Breast epithelium (tissue), 4 donors: ENCODE measurements at regions not wholly inside any gene's neighbourhood (a gene's known extent, or its start where the extent isn't known, plus 50 kb on each side); places are given as distances from the start of the nearest gene placed in this dataset.

Experiments
- DNase-seq, 2 donors: peaks; one replicate each; pipeline ENCODE4 v3.0.0-alpha.2; 2019; ENCODE audit warnings: low spot score in 2 of 2
- H3K27ac ChIP-seq, 2 donors: fragments of 200-600 bp; sonication (generic) in 1 of 2; one replicate each; pipeline ENCODE4 v1.5.1; 2016 to 2019; ENCODE audit warnings: mild to moderate bottlenecking in 1 of 2
- H3K27me3 ChIP-seq, 2 donors: fragments of 200-600 bp; sonication (generic) in 1 of 2; one replicate each; pipeline versions ENCODE4 v1.5.1 to v1.6.0; 2017 to 2019; ENCODE audit warnings: control low read depth in 1 of 2, mild to moderate bottlenecking in 1 of 2
- H3K36me3 ChIP-seq: fragments of 200-600 bp; one replicate; pipeline ENCODE4 v1.5.1; 2019
- H3K4me1 ChIP-seq, 2 donors: fragments of 200-600 bp; sonication (generic); one replicate each; pipeline ENCODE4 v1.5.1; 2016 to 2019; ENCODE audit warnings: control low read depth in 1 of 2
- H3K4me3 ChIP-seq, 3 donors: fragments of 200-600 bp; sonication (generic); 1 replicate in 2 of 3; 2 replicates in 1 of 3; pipeline ENCODE4 v1.5.1; 2016 to 2019; ENCODE audit warnings: mild to moderate bottlenecking in 3 of 3, moderate library complexity in 2 of 3
- H3K9me3 ChIP-seq, 2 donors: fragments of 200-600 bp; sonication (generic) in 1 of 2; one replicate each; pipeline ENCODE4 v1.5.1; 2016 to 2019; ENCODE audit warnings: control low read depth in 1 of 2
- POLR2A ChIP-seq: fragments of 450-650 bp; IDR thresholded peaks from one replicate; pipeline ENCODE4 v1.6.1; 2016; ENCODE audit warnings: antibody characterized with exemption, mild to moderate bottlenecking, moderate library complexity
- POLR2AphosphoS5 ChIP-seq, 3 donors: sonication (generic); formaldehyde crosslinking; IDR thresholded peaks; one replicate each; pipeline ENCODE4 v1.6.1; 2017; ENCODE audit warnings: antibody characterized with exemption in 3 of 3
- intact Hi-C: fragments of 100-400 bp; cut with DNase I; formaldehyde crosslinking; loops from one replicate; pipeline ENCODE4 v1.15.1; 2023; ENCODE audit warnings: low total_unique reads
- TF ChIP-seq, protein P1 (sequence below), 3 donors: fragments of 450-650 bp; IDR thresholded peaks; one replicate each; pipeline ENCODE4 v1.5.1; 2016 to 2017; ENCODE audit warnings: antibody characterized with exemption in 3 of 3, mild to moderate bottlenecking in 3 of 3, moderate library complexity in 3 of 3

- Histone ChIP-seq H3K36me3 (no peaks in the 10 kb centered on the region), H3K4me3 (no peak overlapping the region), H3K27me3 (no peaks in the 10 kb centered on the region), H3K4me1 (no peaks in the 10 kb centered on the region), H3K27ac (no peak overlapping the region), H3K9me3 (no peaks in the 10 kb centered on the region)
- peak in 1 of 3 donors; percentile 56 for TF ChIP-seq POLR2AphosphoS5 (IDR thresholded peaks at IDR 0.05)
- TF ChIP-seq, protein P1, sequence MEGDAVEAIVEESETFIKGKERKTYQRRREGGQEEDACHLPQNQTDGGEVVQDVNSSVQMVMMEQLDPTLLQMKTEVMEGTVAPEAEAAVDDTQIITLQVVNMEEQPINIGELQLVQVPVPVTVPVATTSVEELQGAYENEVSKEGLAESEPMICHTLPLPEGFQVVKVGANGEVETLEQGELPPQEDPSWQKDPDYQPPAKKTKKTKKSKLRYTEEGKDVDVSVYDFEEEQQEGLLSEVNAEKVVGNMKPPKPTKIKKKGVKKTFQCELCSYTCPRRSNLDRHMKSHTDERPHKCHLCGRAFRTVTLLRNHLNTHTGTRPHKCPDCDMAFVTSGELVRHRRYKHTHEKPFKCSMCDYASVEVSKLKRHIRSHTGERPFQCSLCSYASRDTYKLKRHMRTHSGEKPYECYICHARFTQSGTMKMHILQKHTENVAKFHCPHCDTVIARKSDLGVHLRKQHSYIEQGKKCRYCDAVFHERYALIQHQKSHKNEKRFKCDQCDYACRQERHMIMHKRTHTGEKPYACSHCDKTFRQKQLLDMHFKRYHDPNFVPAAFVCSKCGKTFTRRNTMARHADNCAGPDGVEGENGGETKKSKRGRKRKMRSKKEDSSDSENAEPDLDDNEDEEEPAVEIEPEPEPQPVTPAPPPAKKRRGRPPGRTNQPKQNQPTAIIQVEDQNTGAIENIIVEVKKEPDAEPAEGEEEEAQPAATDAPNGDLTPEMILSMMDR (IDR thresholded peaks at IDR 0.05), result no peak
- peak in 1 of 2 donors; percentile 49 for DNase-seq
- intact Hi-C loops, result no loop called here
These were observed 72.1 kb upstream of the ATP10B start for GRCh38 chr5:160923936-160924710.

- DNase-seq, result no peak
- Histone ChIP-seq H3K4me1 (no peaks in the 10 kb centered on the region), H3K36me3 (no peaks in the 10 kb centered on the region), H3K4me3 (no peak overlapping the region), H3K27me3 (no peaks in the 10 kb centered on the region), H3K9me3 (no peaks in the 10 kb centered on the region), H3K27ac (no peak overlapping the region)
- intact Hi-C loops, result no loop called here
- TF ChIP-seq POLR2A (no peak), POLR2AphosphoS5 (IDR thresholded peaks at IDR 0.05) (no peak)
- TF ChIP-seq, protein P1 (IDR thresholded peaks at IDR 0.05), result no peak
These were observed 71.4 kb upstream of the ATP10B start for GRCh38 chr5:160923411-160923810.

DNA sequence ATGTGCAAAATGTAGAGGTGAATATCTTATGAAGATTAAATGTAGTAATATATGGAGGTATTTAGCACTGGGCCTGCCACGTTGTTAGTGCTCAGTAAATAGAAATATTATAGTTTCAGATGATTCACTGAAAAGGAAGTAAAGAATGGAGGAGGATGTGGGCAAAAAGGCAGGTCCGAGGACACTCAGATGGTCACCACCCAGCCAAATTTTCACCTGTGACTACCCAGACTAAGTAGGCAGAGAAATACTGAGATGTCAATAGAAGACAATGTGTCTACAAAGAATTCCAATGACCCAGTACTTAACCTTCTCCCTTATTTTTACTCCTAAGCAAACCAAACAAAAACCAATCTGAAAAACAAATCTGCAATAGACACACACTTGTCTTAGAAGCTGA, 70.3 kb upstream of the ATP10B start:
- no peak overlapping the region for H3K27ac ChIP-seq
- H3K9me3 ChIP-seq, result no peaks in the 10 kb centered on the region
- intact Hi-C loops, result no loop called here
- H3K27me3 ChIP-seq, result no peaks in the 10 kb centered on the region
- H3K4me3 ChIP-seq, result no peak overlapping the region
- TF ChIP-seq, protein P1 (IDR thresholded peaks at IDR 0.05), result no peak
- TF ChIP-seq POLR2A (no peak), POLR2AphosphoS5 (IDR thresholded peaks at IDR 0.05) (no peak)
- H3K4me1 ChIP-seq, result no peaks in the 10 kb centered on the region
- no peak for DNase-seq
- no peaks in the 10 kb centered on the region for H3K36me3 ChIP-seq

DNA sequence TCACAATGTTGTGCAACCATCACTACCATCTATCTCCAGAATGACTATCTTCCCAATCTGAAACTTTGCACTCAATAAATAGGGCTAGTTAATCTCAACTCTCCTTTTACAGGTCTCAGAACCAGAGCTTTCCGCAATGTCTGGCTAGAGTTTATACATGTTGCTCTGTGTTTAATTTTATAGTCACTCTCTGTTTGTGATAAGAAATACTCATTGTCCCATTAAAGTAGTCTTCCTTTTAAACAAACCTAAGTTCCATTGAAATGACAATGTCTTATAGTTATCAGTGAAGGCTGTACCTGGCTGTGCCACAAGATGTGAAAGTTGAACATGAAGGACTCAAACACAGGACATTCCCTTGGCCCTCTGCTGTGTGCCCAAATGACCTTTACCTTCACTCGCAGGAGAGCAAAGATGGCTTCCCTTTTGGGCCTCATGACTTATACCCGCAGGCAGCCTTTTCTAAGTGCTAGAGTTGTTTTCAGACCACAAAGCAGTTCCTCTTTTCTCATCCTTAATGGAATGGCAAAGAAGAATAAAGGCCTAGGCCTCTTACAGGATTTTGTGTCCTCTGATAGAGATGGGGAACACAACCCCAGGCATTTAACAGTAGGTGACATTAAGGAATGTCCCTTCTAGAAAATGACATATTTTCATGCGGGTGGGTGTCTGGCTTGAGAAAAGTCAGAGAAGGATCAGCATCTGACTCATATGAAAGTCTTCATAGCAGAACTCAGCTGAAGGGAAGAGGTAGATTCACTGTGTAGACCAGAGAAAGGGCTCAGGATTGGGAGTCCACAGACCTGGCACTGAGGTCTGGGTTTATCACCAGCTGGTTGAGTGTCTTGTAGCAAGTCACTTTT, 69.6 kb upstream of the ATP10B start:
- Histone ChIP-seq H3K4me1 (no peaks in the 10 kb centered on the region), H3K27ac (no peak overlapping the region), H3K4me3 (no peak overlapping the region), H3K27me3 (no peaks in the 10 kb centered on the region), H3K36me3 (no peaks in the 10 kb centered on the region), H3K9me3 (no peaks in the 10 kb centered on the region)
- no peak for DNase-seq
- intact Hi-C loops, result no loop called here
- TF ChIP-seq POLR2A (no peak), POLR2AphosphoS5 (IDR thresholded peaks at IDR 0.05) (no peak)
- TF ChIP-seq, protein P1 (IDR thresholded peaks at IDR 0.05), result no peak

DNA sequence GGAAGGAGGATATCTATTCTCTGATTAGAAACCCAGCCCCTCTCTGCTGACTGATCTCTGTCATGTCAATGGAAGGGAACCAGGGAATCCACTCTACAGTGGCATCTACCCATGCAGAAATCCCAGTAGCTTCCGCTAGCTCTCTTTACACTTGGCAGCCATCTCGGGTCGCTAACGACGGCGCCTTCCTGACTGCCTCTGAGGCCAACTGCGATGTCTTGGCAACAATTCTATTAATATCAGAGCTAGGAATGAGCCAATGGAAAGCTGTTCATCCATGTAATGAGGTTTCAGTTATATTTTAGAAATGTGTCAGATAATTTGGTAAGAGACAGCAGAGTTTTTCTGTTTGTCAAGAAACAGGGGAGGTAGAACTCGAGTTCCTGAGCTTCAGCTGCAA, 67.6 kb upstream of the ATP10B start:
- intact Hi-C loops, result no loop called here
- H3K27ac ChIP-seq, result no peak overlapping the region
- no peak for TF ChIP-seq POLR2A
- no peaks in the 10 kb centered on the region for H3K36me3 ChIP-seq
- H3K27me3 ChIP-seq, result no peaks in the 10 kb centered on the region
- H3K4me3 ChIP-seq, result no peak overlapping the region
- DNase-seq, result no peak
- no peaks in the 10 kb centered on the region for H3K9me3 ChIP-seq
- H3K4me1 ChIP-seq, result no peaks in the 10 kb centered on the region
